Psoas muscle (tissue), 7 donors: ENCODE measurements at regions not wholly inside any gene's neighbourhood (a gene's known extent, or its start where the extent isn't known, plus 50 kb on each side); places are given as distances from the start of the nearest gene placed in this dataset.
"Not testable (repeated sequence)": the region's sequence is repeated elsewhere in the genome, so short reads cannot be mapped to it uniquely, and the experiment has no call there.

ENCODE experiments used
- ATAC-seq, 4 donors: fragments of 200-7000 bp; cut with Tn5 transposase; one replicate each; pipeline ENCODE4 v1.9.1; 2020; ENCODE audit warnings: moderate library complexity in 3 of 4, mild to moderate bottlenecking in 2 of 4
- DNase-seq, 2 donors: peaks; one replicate each; pipeline ENCODE4 v3.0.0-alpha.2; 2020
- H3K27ac ChIP-seq: fragments of 200-600 bp; one replicate; pipeline ENCODE4 v1.8.0; 2022
- H3K27me3 ChIP-seq, 3 donors: fragments of 200-600 bp in 1 of 3; one replicate each; pipeline versions ENCODE4 v1.6.1 to v1.8.0; 2013 to 2022; ENCODE audit warnings: low read length in 2 of 3, mild to moderate bottlenecking in 2 of 3, moderate library complexity in 1 of 3; ENCODE audit not compliant: insufficient read depth in 3 of 3
- H3K36me3 ChIP-seq, 2 donors: fragments of 200-600 bp in 1 of 2; one replicate each; pipeline versions ENCODE4 v1.6.1 to v1.8.0; 2013 to 2022; ENCODE audit warnings: low read depth in 1 of 2, mild to moderate bottlenecking in 1 of 2, moderate library complexity in 1 of 2; ENCODE audit not compliant: insufficient read depth in 1 of 2
- H3K4me1 ChIP-seq: fragments of 200-600 bp; one replicate; pipeline ENCODE4 v1.8.0; 2022
- H3K4me3 ChIP-seq: fragments of 200-600 bp; one replicate; pipeline ENCODE4 v1.8.0; 2022; ENCODE audit warnings: mild to moderate bottlenecking
- H3K9me3 ChIP-seq: fragments of 200-600 bp; one replicate; pipeline ENCODE4 v1.8.0; 2022
- WGBS, 3 donors: extraction: QIAGEN DNeasy Blood & Tissue Kit; methylation state at CpG; one replicate each; pipeline versions ENCODE4 v1.1.6 to v1.1.7; 2013; 5-methylcytosine and 5-hydroxymethylcytosine counted together
- intact Hi-C, 2 donors: fragments of 100-400 bp; cut with DNase I; formaldehyde crosslinking; loops; one replicate each; pipeline versions ENCODE4 v1.11.0 to v1.14.2; 2022
- TF ChIP-seq, protein P1 (sequence below): fragments of 200-600 bp; IDR thresholded peaks from one replicate; pipeline ENCODE4 v1.8.0; 2022; ENCODE audit warnings: antibody characterized with exemption
- donor health status: healthy with polysubstance abuse.
- donor health status: DM: no; HTN: no; CAD: no; lungs with moderate emphysema.
- donor health status: Bipolar disorder and iron deficiency.
- donor health status: healthy.
- donor health status: DM: yes; HTN: yes; CAD: no.
- donor health status: DM: no; HTN: no; CAD: no.
- donor health status: DM: yes; HTN: yes; CAD: no.

DNA sequence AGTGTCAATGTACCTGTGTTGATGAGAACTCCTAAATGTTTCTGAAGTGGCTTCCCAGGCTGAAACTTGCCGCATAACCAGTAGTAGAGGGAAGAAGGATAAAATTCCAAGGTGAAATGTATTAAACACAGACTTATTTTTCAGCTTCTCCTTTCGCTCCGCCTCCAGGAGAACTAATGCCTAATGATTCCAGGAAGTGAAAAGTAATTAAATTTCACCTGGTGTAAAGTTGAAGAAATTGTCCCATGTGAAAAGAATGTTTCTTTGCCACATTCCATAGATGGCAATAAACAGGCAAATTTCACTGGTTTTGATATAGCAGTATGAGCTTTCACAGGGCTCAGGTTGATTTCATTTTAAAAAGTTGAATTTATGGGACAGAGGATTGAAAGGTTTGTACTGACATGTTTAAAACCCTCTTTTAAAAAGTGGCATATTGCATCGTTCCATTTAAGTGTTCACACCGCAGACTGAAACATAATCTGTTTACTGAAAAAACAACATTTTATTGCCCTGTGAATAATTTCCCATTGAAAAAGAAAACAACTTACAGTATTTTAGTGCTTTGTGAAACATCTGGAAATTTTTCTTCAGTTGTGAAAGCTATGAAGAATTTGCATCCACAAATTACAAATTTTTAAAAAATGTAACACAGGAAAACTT is 453.4 kb upstream of the NFE2L3 start:
- intact Hi-C loops, result no loop called here
- ATAC-seq (no peak), DNase-seq (no peak)
- Histone ChIP-seq H3K27me3 (no peaks in the 10 kb centered on the region), H3K36me3 (no peaks in the 10 kb centered on the region), H3K4me1 (no peaks in the 10 kb centered on the region), H3K27ac (no peak overlapping the region), H3K4me3 (no peak overlapping the region), H3K9me3 (no peaks in the 10 kb centered on the region)
- TF ChIP-seq, protein P1, sequence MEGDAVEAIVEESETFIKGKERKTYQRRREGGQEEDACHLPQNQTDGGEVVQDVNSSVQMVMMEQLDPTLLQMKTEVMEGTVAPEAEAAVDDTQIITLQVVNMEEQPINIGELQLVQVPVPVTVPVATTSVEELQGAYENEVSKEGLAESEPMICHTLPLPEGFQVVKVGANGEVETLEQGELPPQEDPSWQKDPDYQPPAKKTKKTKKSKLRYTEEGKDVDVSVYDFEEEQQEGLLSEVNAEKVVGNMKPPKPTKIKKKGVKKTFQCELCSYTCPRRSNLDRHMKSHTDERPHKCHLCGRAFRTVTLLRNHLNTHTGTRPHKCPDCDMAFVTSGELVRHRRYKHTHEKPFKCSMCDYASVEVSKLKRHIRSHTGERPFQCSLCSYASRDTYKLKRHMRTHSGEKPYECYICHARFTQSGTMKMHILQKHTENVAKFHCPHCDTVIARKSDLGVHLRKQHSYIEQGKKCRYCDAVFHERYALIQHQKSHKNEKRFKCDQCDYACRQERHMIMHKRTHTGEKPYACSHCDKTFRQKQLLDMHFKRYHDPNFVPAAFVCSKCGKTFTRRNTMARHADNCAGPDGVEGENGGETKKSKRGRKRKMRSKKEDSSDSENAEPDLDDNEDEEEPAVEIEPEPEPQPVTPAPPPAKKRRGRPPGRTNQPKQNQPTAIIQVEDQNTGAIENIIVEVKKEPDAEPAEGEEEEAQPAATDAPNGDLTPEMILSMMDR, result no peak
- 78 to 87% (median 79%) methylated on average over 5 of the region's 5 CpGs for WGBS, 3 donors

DNA sequence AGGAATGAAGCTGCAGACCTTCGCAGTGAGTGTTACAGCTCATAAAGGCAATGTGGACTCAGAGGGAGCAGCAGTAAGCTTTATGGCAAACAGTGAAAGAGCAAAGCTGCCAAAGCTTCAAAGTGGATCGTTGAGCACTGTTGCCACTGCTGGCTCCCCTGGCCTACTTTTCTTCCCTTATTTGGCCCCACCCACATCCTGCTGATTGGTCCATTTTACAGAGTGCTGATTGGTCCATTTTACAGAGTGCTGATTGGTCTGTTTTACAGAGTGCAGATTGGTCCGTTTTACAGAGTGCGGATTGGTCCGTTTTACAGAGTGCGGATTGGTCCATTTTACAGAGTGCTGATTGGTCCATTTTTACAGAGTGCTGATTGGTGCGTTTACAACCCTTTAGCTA is 451.9 kb upstream of the NFE2L3 start:
- H3K27me3 ChIP-seq, DNase-seq, H3K4me3 ChIP-seq, ATAC-seq, intact Hi-C loops, H3K9me3 ChIP-seq, H3K4me1 ChIP-seq, H3K36me3 ChIP-seq, H3K27ac ChIP-seq: not testable (repeated sequence)
- 91 to 94% (median 93%) methylated on average over 7 of the region's 7 CpGs for WGBS, 3 donors

DNA sequence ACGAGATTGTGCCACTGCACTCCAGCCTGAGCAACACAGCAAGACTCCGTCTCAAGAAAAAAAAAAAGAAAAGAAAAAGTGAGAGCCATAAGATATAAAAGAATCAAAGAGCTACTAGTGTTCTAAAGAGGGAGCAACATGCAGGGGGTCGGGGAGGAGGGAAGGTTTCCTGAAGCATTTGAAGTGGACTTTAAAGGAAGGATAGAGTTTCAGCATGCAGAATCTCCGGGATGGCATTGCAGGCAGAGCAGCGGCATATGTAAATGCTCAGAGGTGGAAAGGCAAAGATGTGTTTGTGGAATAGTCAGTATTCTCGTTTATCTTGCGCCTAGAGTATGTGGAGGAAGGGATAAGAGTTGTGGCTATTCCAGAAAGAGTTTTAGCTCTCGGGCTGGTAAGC is 447.6 kb upstream of the NFE2L3 start:
- Histone ChIP-seq H3K36me3 (no peaks in the 10 kb centered on the region), H3K9me3 (no peaks in the 10 kb centered on the region), H3K4me1 (no peaks in the 10 kb centered on the region), H3K4me3 (no peak overlapping the region), H3K27ac (no peak overlapping the region), H3K27me3 (no peaks in the 10 kb centered on the region)
- no peak for DNase-seq
- TF ChIP-seq, protein P1, result no peak
- ATAC-seq, result no peak
- 69 to 78% (median 72%) methylated on average over 8 of the region's 8 CpGs for WGBS, 3 donors
- intact Hi-C loops, result no loop called here

DNA sequence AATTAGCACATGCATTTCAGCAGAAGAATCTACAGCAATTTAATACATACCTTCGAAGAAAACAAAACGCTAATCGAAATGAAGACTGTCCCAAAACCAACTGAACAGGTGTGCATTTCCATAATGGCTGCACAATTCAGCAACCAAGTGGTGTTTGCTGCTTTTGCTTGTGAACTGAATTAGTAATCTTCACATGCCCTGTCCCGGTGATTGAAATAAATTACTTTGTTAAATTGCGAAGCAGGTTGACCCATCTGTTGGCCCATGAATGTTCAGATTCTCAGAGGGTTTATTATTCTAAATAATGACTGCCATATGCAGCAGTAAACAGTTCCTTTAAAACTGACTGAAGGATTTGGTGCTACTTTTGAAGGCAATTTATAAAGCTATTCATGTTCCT is 445.2 kb upstream of the NFE2L3 start:
- no peak overlapping the region for H3K27ac ChIP-seq
- no peaks in the 10 kb centered on the region for H3K9me3 ChIP-seq
- DNase-seq, result no peak
- peaks cover 15% of the 10 kb centered on the region for H3K4me1 ChIP-seq
- WGBS, 3 donors, result 81 to 92% (median 90%) methylated on average over 5 of the region's 5 CpGs
- intact Hi-C loops, result no loop called here
- TF ChIP-seq, protein P1, result no peak
- ATAC-seq, result no peak
- H3K27me3 ChIP-seq, result no peaks in the 10 kb centered on the region
- H3K36me3 ChIP-seq, result no peaks in the 10 kb centered on the region
- no peak overlapping the region for H3K4me3 ChIP-seq

DNA sequence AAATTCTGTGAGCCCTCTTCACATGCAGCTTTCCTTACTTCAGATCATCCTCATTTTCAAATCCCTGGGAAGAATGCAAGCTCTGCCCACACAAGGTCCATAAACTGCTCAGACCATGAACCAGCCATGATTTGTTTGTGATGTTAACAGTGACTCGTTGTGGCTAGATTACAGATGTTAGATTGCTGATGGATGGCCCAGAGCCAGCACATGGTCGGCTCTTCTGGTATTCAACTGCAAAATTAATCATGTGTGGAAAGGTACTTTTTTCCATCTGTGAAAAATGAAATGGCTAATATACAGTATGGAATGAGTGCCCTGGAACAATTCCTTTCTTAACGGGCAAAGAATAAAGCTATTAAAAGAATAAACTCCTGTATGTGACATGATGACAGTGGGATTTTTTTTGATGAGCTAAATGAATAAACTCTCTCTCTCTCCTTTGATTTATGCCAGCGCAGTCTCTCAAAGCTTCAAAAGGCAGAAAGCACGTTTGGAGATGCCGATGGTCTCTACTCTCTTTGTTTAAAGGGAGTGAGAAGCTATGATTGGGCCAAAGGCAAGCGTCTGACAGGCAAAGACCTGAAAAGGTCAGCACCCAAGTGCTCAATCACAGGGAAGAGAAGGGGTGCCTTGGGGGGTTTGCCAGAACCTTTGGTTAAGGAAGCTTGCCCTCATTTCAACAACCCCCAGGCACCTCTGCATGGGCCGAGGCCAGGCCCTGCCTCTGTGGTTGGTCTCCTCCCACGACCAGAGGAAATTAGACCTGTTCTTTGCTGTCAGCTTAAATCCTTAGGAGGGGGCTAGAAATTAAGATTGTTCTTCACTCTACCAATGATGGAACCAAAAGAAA is 444.0 kb upstream of the NFE2L3 start:
- 60 to 62% (median 61%) methylated on average over 9 of the region's 9 CpGs for WGBS, 3 donors
- ATAC-seq, result no peak
- peaks cover 28% of the 10 kb centered on the region for H3K4me1 ChIP-seq
- TF ChIP-seq, protein P1, result no peak
- H3K27me3 ChIP-seq, result no peaks in the 10 kb centered on the region
- intact Hi-C loops, result no loop called here
- H3K9me3 ChIP-seq, result no peaks in the 10 kb centered on the region
- H3K36me3 ChIP-seq, result no peaks in the 10 kb centered on the region
- no peak overlapping the region for H3K27ac ChIP-seq
- H3K4me3 ChIP-seq, result no peak overlapping the region
- no peak for DNase-seq
